HepG2 (cell line): ENCODE measurements at regions not wholly inside any gene's neighbourhood (a gene's known extent, or its start where the extent isn't known, plus 50 kb on each side); places are given as distances from the start of the nearest gene placed in this dataset.

Experiments
- CAMTA2 ChIP-seq: sonication (generic); formaldehyde crosslinking; IDR thresholded peaks from 2 replicates; pipeline ENCODE4 v1.4.0; 2020; ENCODE audit warnings: mild to moderate bottlenecking, missing genetic modification reagents, borderline replicate concordance
- DBP ChIP-seq: sonication (generic); formaldehyde crosslinking; IDR thresholded peaks from 2 replicates; pipeline ENCODE4 v1.4.0; 2020; ENCODE audit warnings: missing genetic modification reagents; ENCODE audit errors: not compliant biosample characterization
- ELF4 ChIP-seq: sonication (generic); formaldehyde crosslinking; IDR thresholded peaks from 2 replicates; pipeline ENCODE4 v1.5.0; 2020; ENCODE audit warnings: missing genetic modification reagents, mild to moderate bottlenecking, moderate library complexity, borderline replicate concordance
- FOXK2 ChIP-seq: fragments of 450-650 bp; IDR thresholded peaks from 2 replicates; pipeline ENCODE4 v1.6.1; 2016
- NAIF1 ChIP-seq: sonication (generic); formaldehyde crosslinking; IDR thresholded peaks from 2 replicates; pipeline ENCODE4 v1.5.0; 2020; ENCODE audit warnings: mild to moderate bottlenecking, missing genetic modification reagents, borderline replicate concordance
- NFIC ChIP-seq: IDR thresholded peaks from 2 replicates; pipeline ENCODE4 v1.6.1; 2012; ENCODE audit warnings: mild to moderate bottlenecking, low read length, inconsistent platforms
- PHB2 ChIP-seq: fragments of 450-650 bp; IDR thresholded peaks from 2 replicates; pipeline ENCODE4 v1.6.1; 2018; ENCODE audit not compliant: partially characterized antibody
- POGZ ChIP-seq: sonication (generic); formaldehyde crosslinking; IDR thresholded peaks from 2 replicates; pipeline ENCODE4 v1.4.0; 2020; ENCODE audit warnings: mild to moderate bottlenecking, missing genetic modification reagents
- POLR2G ChIP-seq: fragments of 200-400 bp; formaldehyde crosslinking; IDR thresholded peaks from 2 replicates; pipeline ENCODE4 v1.6.1; 2018; ENCODE audit warnings: mild to moderate bottlenecking, low read depth, low read length, moderate library complexity
- PPARG ChIP-seq: conservative IDR thresholded peaks from 2 replicates; pipeline ENCODE4 v1.6.1; 2016; ENCODE audit warnings: missing biosample characterization, missing genetic modification reagents
- PREB ChIP-seq: sonication (generic); formaldehyde crosslinking; IDR thresholded peaks from 2 replicates; pipeline ENCODE4 v1.4.0; 2020; ENCODE audit warnings: missing genetic modification reagents
- RAD21 ChIP-seq: fragments of 450-650 bp; formaldehyde crosslinking; IDR thresholded peaks from 2 replicates; pipeline ENCODE4 v1.5.0; 2020; ENCODE audit warnings: mild to moderate bottlenecking
- RFXAP ChIP-seq: sonication (generic); formaldehyde crosslinking; IDR thresholded peaks from 2 replicates; pipeline ENCODE4 v1.4.0; 2020; ENCODE audit warnings: missing genetic modification reagents, borderline replicate concordance
- RORA ChIP-seq: sonication (generic); formaldehyde crosslinking; IDR thresholded peaks from 2 replicates; pipeline ENCODE4 v1.5.0; 2020; ENCODE audit warnings: mild to moderate bottlenecking, missing genetic modification reagents, moderate library complexity
- SMAD1 ChIP-seq: sonication (generic); formaldehyde crosslinking; IDR thresholded peaks from 2 replicates; pipeline ENCODE4 v1.4.0; 2020; ENCODE audit warnings: missing genetic modification reagents, low read depth, mild to moderate bottlenecking, borderline replicate concordance
- SOX13 ChIP-seq, 3 experiments: fragments of 450-650 bp in 1 of 3; sonication (generic) in 1 of 3; formaldehyde crosslinking in 1 of 3; IDR thresholded peaks in 2 of 3; conservative IDR thresholded peaks in 1 of 3; 2 replicates each; pipeline versions ENCODE4 v1.5.0 to v1.6.1; 2016 to 2020; ENCODE audit warnings: antibody characterized with exemption in 1 of 3, mild to moderate bottlenecking in 1 of 3, missing compliant biosample characterization in 1 of 3, missing genetic modification reagents in 1 of 3, moderate library complexity in 1 of 3
- SSRP1 ChIP-seq: IDR thresholded peaks from 2 replicates; pipeline ENCODE4 v1.6.1; 2016; ENCODE audit warnings: control low read depth
- TARDBP ChIP-seq: sonication (generic); formaldehyde crosslinking; IDR thresholded peaks from 2 replicates; pipeline ENCODE4 v1.8.0; 2022; ENCODE audit warnings: mild to moderate bottlenecking, missing genetic modification reagents
- ZBTB1 ChIP-seq: sonication (generic); formaldehyde crosslinking; IDR thresholded peaks from 2 replicates; pipeline ENCODE4 v1.4.0; 2020; ENCODE audit warnings: missing genetic modification reagents, borderline replicate concordance
- ZBTB43 ChIP-seq: sonication (generic); formaldehyde crosslinking; conservative IDR thresholded peaks from 2 replicates; pipeline ENCODE4 v1.4.0; 2020; ENCODE audit warnings: missing genetic modification reagents
- ZFP41 ChIP-seq: sonication (generic); formaldehyde crosslinking; IDR thresholded peaks from 2 replicates; pipeline ENCODE4 v1.4.0; 2020; ENCODE audit warnings: mild to moderate bottlenecking, missing genetic modification reagents, borderline replicate concordance
- ZIK1 ChIP-seq: sonication (generic); formaldehyde crosslinking; IDR thresholded peaks from 2 replicates; pipeline ENCODE4 v1.5.0; 2020; ENCODE audit warnings: mild to moderate bottlenecking, low read depth, missing genetic modification reagents, borderline replicate concordance
- ZNF207 ChIP-seq: fragments of 450-650 bp; IDR thresholded peaks from 2 replicates; pipeline ENCODE4 v1.6.1; 2016; ENCODE audit warnings: antibody characterized with exemption, borderline replicate concordance
- ZNF564 ChIP-seq: sonication (generic); formaldehyde crosslinking; IDR thresholded peaks from 2 replicates; pipeline ENCODE4 v1.8.1; 2023; ENCODE audit warnings: mild to moderate bottlenecking, missing genetic modification reagents
- ZNF605 ChIP-seq: sonication (generic); formaldehyde crosslinking; IDR thresholded peaks from 2 replicates; pipeline ENCODE4 v1.8.0; 2022; ENCODE audit warnings: mild to moderate bottlenecking, missing genetic modification reagents
- ZNF660 ChIP-seq: sonication (generic); formaldehyde crosslinking; IDR thresholded peaks from 2 replicates; pipeline ENCODE4 v1.5.1; 2020; ENCODE audit warnings: mild to moderate bottlenecking, low read depth, missing genetic modification reagents, borderline replicate concordance
- ZNF713 ChIP-seq: sonication (generic); formaldehyde crosslinking; IDR thresholded peaks from 2 replicates; pipeline ENCODE4 v1.4.0; 2020; ENCODE audit warnings: mild to moderate bottlenecking, missing genetic modification reagents
- ZNF75D ChIP-seq: sonication (generic); formaldehyde crosslinking; IDR thresholded peaks from 2 replicates; pipeline ENCODE4 v1.8.1; 2023; ENCODE audit warnings: missing genetic modification reagents, mild to moderate bottlenecking, borderline replicate concordance
- ZNF776 ChIP-seq: sonication (generic); formaldehyde crosslinking; IDR thresholded peaks from 2 replicates; pipeline ENCODE4 v1.4.0; 2020; ENCODE audit warnings: mild to moderate bottlenecking, missing genetic modification reagents

GRCh38 chr7:25952261-25953057 lies 199.5 kb upstream of the NFE2L3 start (continued):
- TF ChIP-seq ZFP41 (CRISPR knock-in tag) (no peak), TARDBP (peak; percentile 94), NFIC (0 out of 2 replicates have a peak, but pooled peaks have one; percentile 59), ZNF776 (CRISPR knock-in tag) (no peak), SMAD1 (no peak), ZBTB1 (CRISPR knock-in tag) (no peak), SOX13 (IDR thresholded peaks at IDR 0.05) (peak; percentile 86), SOX13 (CRISPR knock-in tag; conservative IDR thresholded peaks at IDR 0.05 in 1 of 2, IDR thresholded peaks at IDR 0.05 in 1 of 2) (peak in 1 of 2 experiments; percentile 98; a peak in 2 of 4 replicates), ZNF75D (CRISPR knock-in tag) (no peak), POLR2G (no peak), FOXK2 (no peak), PREB (CRISPR knock-in tag) (no peak), PHB2 (no peak), ZNF605 (CRISPR knock-in tag) (peak; percentile 95), ZNF207 (no peak), ZNF564 (CRISPR knock-in tag) (peak; percentile 74), ELF4 (no peak), DBP (peak; percentile 76), PPARG (peak; percentile 63; the same call in 1 of the 2 replicates), RAD21 (CRISPR knock-in tag) (peak; percentile 59), NAIF1 (CRISPR knock-in tag) (peak; percentile 84; the same call in 1 of the 2 replicates), ZNF713 (CRISPR knock-in tag) (no peak), RFXAP (CRISPR knock-in tag) (peak; percentile 83), POGZ (CRISPR knock-in tag) (peak; percentile 96), CAMTA2 (CRISPR knock-in tag) (no peak), ZNF660 (CRISPR knock-in tag) (no peak), ZBTB43 (CRISPR knock-in tag) (peak; percentile 100), RORA (CRISPR knock-in tag) (no peak), ZIK1 (CRISPR knock-in tag) (no peak), SSRP1 (CRISPR knock-in tag) (no peak)
